GM18502 (cell line): ENCODE measurements at regions not wholly inside any gene's neighbourhood (a gene's known extent, or its start where the extent isn't known, plus 50 kb on each side); places are given as distances from the start of the nearest gene placed in this dataset.

Experiments
- ATAC-seq: cut with Tn5 transposase; IDR thresholded peaks from one replicate; pipeline ENCODE4 v1.9.1; 2021; ENCODE audit warnings: mild to moderate bottlenecking; ENCODE audit not compliant: unreplicated experiment, poor library complexity

DNA sequence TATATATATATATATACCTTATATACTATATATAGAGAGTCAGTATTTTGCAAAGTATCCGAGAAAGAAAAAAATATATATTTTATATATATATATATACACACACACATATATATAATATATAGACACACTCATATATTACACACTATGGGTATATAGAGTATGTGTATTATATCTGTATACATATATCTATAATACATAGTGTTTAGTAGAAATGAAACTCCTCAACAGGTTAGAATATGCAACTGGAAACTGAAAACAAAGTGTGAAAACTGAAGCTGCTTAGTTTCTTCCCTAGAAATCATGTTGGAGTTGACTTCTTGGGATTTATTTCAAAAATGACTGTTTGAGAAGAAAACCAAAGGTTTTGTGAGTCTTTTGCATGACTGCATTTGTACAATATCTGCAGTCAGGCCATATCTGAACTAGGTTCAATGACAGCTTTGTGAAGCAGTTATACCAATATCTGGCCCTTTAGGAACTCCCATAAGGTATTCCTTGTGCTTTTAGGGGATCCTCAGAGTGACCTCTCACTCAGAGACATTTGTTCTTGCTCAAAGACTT lies 284.1 kb downstream of the CASP12 start:
- ATAC-seq, result no peak

GRCh38 chr11:104610635-104611034 lies 287.6 kb downstream of the CASP12 start:
- ATAC-seq, result no peak

DNA sequence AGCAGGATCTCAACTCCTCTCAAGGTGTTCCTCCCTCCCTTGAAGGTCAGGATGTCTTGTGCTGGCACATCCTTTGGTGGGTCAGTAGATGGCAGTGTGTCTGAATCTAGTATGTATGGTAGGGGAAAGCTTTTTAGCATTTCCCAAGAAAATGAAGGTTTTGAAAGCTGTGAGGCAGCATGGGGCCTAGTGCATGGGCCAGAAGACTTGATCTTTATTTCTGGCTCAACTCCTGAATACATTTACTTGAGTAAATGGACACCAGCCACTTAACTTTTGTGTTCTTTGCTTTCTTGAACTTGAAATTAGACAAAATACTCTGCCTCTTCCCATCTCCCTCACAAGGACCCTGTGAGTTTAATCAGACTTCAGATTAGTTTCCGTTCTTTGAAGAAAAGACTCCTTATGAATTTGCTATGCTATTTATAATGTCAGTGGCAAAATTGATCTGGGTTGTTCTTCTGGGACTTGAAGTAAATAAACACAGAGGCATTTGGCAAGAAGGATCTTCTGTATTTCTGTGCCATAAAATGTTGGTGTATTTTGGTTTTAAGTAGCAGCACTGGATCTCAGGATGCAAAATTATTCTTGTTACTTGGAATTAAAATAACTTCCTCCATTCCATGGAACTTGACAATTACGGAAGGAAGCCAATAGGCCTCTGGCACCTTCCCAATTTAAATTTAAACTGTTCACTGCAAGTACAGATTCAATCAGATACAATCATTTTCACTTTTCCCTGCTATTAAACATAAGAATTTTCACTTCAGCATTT lies 288.8 kb downstream of the CASP12 start:
- peak; percentile 96 for ATAC-seq

- no peak for ATAC-seq
Observed at GRCh38 chr11:104602643-104603042, 295.6 kb downstream of the CASP12 start.

DNA sequence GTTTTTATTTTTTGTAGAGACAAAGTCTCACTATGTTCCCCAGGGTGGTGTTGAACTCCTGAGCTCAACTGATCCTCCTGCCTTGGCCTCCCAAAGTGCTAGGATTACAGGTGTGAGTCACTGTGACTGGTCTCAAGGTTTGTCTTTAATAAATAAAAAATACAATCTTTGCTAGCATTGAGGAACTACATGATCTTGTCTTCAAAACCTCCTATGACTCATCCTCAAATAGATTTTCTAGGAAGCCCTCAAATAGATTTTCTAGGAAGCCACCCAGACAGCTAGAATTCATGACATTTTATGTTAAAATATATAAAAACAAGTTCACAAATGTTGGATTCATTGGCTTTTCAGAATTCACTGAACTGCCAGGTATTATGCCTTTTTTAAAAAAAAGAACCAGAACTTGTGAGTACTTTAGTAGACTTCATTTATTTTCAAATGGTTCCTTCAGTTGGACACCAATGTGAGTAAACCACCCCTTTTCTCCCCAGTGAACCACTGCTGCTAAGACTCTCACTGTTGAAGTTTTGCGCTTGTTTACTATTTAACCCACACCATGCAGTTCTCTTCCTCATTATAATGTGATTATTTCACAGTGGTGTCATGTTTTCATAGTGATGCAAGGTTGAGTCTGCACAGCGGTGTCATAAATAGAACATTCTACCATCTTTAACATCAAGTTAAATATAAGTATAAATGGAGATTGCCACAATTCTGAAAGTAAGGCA lies 303.9 kb downstream of the CASP12 start:
- no peak for ATAC-seq

GRCh38 chr11:104588970-104589369 lies 309.3 kb downstream of the CASP12 start:
- ATAC-seq, result no peak

DNA sequence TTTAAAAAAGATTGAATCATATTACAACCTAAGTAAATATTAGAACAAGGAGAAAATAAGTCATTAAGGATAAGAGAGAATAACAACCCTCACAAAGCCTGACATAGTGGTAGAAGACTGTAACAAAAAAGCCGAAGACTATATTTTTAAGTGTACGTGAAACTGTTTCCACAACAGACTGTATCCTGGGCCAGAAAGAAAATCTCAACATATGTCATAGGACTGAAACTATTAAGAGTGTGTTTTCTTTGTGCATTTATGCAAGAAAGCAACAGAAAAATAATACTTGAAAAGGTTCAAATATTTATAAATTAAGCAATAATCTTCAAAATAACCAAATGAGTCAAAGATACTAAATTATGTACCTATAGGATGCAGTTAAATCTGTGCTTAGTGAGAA lies 309.8 kb downstream of the CASP12 start:
- no peak for ATAC-seq

DNA sequence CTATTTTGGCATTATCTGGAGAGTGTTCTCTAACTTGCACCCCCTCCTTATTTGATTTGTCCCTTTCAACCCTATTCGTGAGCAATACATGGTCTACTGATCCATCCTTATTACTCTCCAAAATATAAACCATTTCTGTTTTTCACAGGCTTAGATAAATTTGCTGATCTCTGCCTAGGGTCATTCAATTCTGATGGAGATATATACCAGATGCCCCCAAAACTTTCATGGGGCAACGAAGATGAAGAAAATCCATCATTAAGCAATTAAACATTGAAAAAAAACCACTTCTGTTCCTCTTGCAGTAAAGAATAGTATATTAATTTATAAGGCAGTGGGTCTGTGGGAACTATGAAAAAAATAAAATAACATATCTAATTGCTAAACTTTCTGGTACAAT lies 313.4 kb downstream of the CASP12 start:
- no peak for ATAC-seq

- no peak for ATAC-seq
Observed at GRCh38 chr11:104583857-104584256, 314.4 kb downstream of the CASP12 start.

- no peak for ATAC-seq
Observed at GRCh38 chr11:104582431-104582830, 315.8 kb downstream of the CASP12 start.

DNA sequence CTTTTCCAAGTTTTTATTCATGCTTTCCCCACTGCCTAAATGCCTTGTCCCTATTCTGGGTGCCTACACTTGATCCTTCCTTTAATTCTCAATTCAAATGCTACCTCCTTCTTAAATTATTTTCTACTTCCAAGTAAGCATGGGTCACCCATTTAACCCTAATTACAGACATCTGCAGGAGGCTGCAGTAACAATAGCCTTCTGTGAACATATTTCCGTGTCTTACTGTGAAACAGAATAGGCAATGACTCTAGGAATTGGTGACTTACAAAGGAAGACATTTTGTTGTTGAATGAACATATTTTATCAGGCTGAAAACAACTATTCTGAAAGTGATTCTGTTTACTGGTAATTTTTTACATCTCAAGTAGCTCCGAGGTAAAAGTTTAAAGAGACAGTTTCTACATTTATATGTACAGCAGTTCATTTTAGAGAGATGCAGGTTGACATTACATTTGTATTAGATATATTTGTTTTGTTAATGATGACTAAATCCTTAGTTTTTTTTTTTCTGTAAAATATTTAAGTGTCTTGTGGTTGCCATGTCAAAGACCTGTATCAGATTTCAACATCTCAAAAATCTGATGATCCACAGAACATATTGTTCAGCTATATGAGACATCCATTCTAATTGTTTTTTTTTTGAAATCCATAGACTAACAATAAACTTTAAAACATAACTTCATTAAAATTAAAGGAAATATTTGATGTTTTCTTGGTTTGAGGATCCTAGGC lies 316.8 kb downstream of the CASP12 start:
- ATAC-seq, result no peak

DNA sequence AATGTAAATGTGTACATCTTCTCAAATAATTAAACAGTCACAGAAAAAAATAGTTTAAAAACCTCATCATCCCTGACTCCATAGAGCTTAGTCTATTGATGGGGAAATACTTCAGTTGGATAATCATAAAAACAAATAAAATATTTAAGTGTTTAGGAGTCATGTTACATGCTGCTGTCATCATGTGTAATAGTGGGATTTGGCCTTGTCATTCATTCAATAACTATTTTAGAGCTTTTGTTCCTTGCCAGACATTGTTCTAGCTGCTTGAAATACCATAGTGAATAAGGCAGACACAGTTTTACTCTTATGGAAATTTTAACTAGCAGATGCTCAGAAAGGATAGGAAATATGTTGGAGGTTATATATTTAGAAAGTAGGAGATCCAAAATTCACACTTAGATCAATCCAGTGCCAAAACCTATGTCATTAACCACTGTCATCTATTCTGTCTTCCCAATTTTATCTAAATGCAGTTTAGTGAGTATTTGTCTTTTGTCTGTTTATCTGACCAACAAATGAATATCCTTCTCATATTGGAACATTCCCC lies 324.7 kb downstream of the CASP12 start:
- no peak for ATAC-seq

GRCh38 chr11:104572279-104572678 lies 326.0 kb downstream of the CASP12 start:
- ATAC-seq, result no peak

GRCh38 chr11:104570078-104570701 lies 328.1 kb downstream of the CASP12 start:
- no peak for ATAC-seq

DNA sequence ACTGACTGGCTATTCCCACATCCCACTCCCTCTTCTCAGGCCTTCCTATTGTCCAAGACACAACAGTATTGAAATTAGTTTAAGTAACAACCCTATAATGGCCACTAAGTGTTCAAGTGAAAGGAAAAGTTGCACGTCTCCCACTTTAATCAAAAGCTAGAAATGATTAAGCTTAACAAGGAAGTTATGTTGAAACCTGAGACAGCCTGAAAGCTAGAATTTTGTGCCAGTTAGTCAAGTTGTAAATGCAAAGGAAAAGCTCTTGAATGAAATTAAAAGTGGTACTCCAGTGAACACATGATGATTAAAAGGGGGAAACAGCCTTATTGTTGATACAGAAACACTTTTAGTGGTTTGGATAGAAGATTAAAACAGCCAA lies 332.7 kb downstream of the CASP12 start:
- no peak for ATAC-seq

DNA sequence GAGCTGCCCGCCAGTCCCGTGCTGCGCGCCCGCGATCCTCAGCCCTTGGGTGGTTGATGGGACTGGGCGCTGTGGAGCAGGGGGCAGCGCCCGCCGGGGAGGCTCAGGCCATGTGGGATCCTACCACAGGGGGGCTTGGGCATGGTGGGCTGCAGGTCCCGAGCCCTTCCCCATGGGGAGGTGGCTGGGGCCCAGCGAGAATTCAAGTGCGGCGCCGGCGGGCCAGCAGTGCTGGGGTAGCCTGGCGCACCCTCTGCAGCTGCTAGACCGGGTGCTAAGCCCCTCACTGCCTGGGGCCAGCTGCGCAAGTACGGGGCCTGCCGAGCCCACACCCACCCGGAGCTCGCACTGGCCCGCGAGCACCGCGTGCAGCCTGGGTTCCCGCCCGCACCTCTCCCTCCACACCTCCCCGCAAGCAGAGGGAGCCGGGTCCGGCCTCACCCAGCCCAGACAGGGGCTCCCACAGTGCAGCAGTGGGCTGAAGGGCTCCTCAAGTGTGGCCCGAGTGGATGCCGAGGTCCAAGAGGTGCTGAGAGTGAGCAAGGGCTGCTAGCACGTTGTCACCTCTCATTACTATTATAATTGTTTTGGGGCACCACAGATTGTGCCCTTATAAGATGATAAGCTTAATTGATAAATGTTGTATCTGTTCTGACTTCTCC lies 333.2 kb downstream of the CASP12 start:
- ATAC-seq, result no peak

DNA sequence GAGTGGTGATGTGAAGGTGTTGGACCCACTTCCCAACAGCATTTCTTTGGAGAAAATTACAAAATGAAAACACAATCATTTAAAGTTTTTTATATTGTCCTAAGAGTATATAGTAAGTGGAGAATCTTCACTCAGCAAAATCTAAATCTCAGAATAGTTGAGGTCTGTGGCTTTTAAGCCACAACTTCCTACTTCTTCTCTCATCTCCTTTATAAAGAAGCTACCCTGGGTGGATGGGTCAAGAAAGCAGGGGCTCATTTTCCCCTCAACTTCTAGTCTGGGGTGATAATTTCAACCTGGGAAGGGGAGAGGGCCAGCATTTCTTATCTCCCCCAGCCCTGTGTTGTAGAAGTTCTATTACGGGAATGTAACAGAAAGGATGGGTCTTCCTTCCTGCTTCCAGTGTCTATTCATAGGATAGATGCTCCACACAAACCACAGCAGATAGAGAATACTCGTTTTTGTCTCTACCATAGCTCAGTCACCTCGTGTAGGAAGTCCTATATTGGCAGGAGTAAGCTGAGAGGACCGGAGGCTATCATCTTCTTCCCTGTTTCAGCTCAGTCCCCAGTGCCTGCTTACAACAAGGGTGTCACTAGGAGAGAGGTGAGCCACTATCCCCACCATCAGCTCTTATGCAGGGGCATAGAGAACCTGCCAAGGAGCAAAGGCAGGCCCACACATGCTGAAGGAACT lies 341.5 kb downstream of the CASP12 start:
- no peak for ATAC-seq

- ATAC-seq, result no peak
Observed at GRCh38 chr11:104549019-104549418, 349.2 kb downstream of the CASP12 start.

DNA sequence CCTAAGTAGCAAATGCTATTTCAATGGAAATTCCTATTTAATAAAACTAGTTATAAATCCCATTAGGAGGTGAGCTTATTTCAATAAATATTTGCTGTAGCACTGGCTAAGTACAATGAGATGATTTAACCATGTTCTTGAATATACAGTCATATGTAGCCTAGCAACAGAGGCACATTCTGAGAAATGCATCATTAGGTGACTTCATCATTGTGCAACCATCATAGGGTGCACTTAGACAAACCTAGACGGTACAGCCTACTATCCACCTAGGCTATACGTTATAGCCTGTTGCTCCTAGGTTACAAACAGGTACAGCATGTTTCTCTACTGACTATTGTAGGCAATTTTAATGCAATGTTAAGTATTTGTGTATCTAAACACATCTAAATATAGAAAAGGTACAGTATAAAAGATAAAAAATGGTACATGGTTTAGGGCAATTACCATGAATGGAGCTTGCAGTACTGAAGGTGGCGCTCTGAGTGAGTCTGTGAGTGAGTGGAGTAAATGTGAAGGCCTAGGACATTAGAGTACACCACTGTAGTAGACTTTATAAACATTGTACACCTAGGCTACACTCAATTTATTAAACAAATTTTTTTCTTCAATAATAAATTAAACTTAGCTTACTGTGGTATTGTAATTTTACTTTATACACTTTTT lies 350.1 kb downstream of the CASP12 start:
- no peak for ATAC-seq
